ENCODE measurements at regions not wholly inside any gene's neighbourhood (a gene's known extent, or its start where the extent isn't known, plus 50 kb on each side); places are given as distances from the start of the nearest gene placed in this dataset.
"Not testable (repeated sequence)": the region's sequence is repeated elsewhere in the genome, so short reads cannot be mapped to it uniquely, and the experiment has no call there.

DNA sequence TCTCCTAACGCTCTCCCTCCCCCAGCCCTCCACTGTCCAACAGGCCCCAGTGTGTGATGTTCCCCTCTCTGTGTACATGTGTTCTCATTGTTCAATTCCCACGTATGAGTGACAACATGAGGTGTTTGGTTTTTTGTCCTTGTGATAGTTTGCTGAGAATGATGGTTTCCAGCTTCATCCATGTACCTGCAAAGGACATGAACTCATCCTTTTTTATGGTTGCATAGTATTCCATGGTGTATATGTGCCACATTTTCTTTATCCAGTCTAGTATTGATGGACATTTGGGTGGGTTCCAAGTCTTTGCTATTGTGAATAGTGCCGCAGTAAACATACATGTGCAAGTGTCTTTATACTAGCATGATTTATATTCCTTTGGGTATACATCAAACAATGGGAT is 347.4 kb downstream of the MAGEE1 start:
- H3K27me3 Mint-ChIP-seq (ENCODE audit: unreplicated experiment); DNase-seq; H3K4me3 Mint-ChIP-seq (ENCODE audit: low read depth, unreplicated experiment); CTCF ChIA-PET; H3K27ac Mint-ChIP-seq (ENCODE audit: unreplicated experiment); H3K4me1 Mint-ChIP-seq (ENCODE audit: low read depth, unreplicated experiment); H3K36me3 Mint-ChIP-seq (ENCODE audit: insufficient read depth, unreplicated experiment); BruUV-seq (replicated peaks); intact Hi-C loops (cut with micrococcal nuclease; ENCODE audit: unreplicated experiment): not testable (repeated sequence)
- H3K9me3 Mint-ChIP-seq (ENCODE audit: low read depth, unreplicated experiment), result peaks cover 13% of the 10 kb centered on the region

- TF ChIP-seq CTCF (IDR thresholded peaks at IDR 0.05; ENCODE audit: unreplicated experiment), result no peak
- no peak for DNase-seq
- no peaks in the 10 kb centered on the region for H3K4me1 Mint-ChIP-seq (ENCODE audit: low read depth, unreplicated experiment)
- intact Hi-C loops (cut with micrococcal nuclease; ENCODE audit: unreplicated experiment), result no loop called here
- CTCF ChIA-PET, result no interaction called here
- no peaks in the 10 kb centered on the region for H3K36me3 Mint-ChIP-seq (ENCODE audit: insufficient read depth, unreplicated experiment)
- H3K27ac Mint-ChIP-seq (ENCODE audit: unreplicated experiment), result no peak overlapping the region
- no peaks in the 10 kb centered on the region for H3K9me3 Mint-ChIP-seq (ENCODE audit: low read depth, unreplicated experiment)
- no peaks in the 10 kb centered on the region for H3K27me3 Mint-ChIP-seq (ENCODE audit: unreplicated experiment)
- no peak overlapping the region for H3K4me3 Mint-ChIP-seq (ENCODE audit: low read depth, unreplicated experiment)
- BruUV-seq (replicated peaks), result no TSS peak
These were observed 368.8 kb downstream of the MAGEE1 start for GRCh38 chrX:76796311-76796710.

DNA sequence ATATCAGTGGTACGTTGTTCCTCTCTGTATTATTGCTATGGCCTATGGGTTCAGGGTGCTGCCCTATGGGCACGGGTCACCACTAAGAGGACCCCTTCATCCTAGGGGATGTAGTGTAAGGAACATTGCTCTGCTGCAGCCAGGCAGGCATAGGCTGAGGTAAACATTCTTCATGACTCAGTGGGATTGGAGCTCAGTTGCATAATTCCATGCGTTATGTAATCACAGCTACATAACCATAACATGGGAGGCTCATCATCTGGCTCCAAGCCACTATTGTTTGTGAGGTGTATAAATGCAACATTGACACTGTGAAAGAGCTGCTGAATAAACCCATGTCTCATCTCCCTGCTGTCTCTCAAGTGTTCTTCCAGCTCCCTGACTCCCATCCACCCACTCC is 375.2 kb downstream of the MAGEE1 start:
- Mint-ChIP-seq H3K4me3 (ENCODE audit: low read depth, unreplicated experiment) (no peak overlapping the region), H3K27ac (ENCODE audit: unreplicated experiment) (no peak overlapping the region), H3K4me1 (ENCODE audit: low read depth, unreplicated experiment) (no peaks in the 10 kb centered on the region), H3K27me3 (ENCODE audit: unreplicated experiment) (no peaks in the 10 kb centered on the region), H3K9me3 (ENCODE audit: low read depth, unreplicated experiment) (peaks cover 5% of the 10 kb centered on the region), H3K36me3 (ENCODE audit: insufficient read depth, unreplicated experiment) (no peaks in the 10 kb centered on the region)
- no peak for TF ChIP-seq CTCF (IDR thresholded peaks at IDR 0.05; ENCODE audit: unreplicated experiment)
- no peak for DNase-seq
- CTCF ChIA-PET, result no interaction called here
- intact Hi-C loops (cut with micrococcal nuclease; ENCODE audit: unreplicated experiment), result no loop called here
- no TSS peak for BruUV-seq (replicated peaks)

GRCh38 chrX:76815754-76816153 is 388.2 kb downstream of the MAGEE1 start:
- Mint-ChIP-seq H3K27ac (ENCODE audit: unreplicated experiment) (no peak overlapping the region), H3K36me3 (ENCODE audit: insufficient read depth, unreplicated experiment) (no peaks in the 10 kb centered on the region), H3K4me1 (ENCODE audit: low read depth, unreplicated experiment) (no peaks in the 10 kb centered on the region), H3K27me3 (ENCODE audit: unreplicated experiment) (no peaks in the 10 kb centered on the region), H3K4me3 (ENCODE audit: low read depth, unreplicated experiment) (no peak overlapping the region), H3K9me3 (ENCODE audit: low read depth, unreplicated experiment) (peaks cover 2% of the 10 kb centered on the region)
- intact Hi-C loops (cut with micrococcal nuclease; ENCODE audit: unreplicated experiment), result no loop called here
- BruUV-seq (replicated peaks), result no TSS peak
- TF ChIP-seq CTCF (IDR thresholded peaks at IDR 0.05; ENCODE audit: unreplicated experiment), result no peak
- no peak for DNase-seq
- CTCF ChIA-PET, result no interaction called here

GRCh38 chrX:76817279-76817678 is 389.8 kb downstream of the MAGEE1 start:
- BruUV-seq (replicated peaks); H3K27me3 Mint-ChIP-seq (ENCODE audit: unreplicated experiment); DNase-seq; H3K36me3 Mint-ChIP-seq (ENCODE audit: insufficient read depth, unreplicated experiment); H3K27ac Mint-ChIP-seq (ENCODE audit: unreplicated experiment); H3K4me1 Mint-ChIP-seq (ENCODE audit: low read depth, unreplicated experiment); H3K9me3 Mint-ChIP-seq (ENCODE audit: low read depth, unreplicated experiment); intact Hi-C loops (cut with micrococcal nuclease; ENCODE audit: unreplicated experiment); H3K4me3 Mint-ChIP-seq (ENCODE audit: low read depth, unreplicated experiment): not testable (repeated sequence)
- CTCF ChIA-PET, result interaction anchor here (0.6 kb wide), 1 partner anchor 435 kb away, joined by 3 read pairs; no protein-coding TSS in a partner anchor
